22Rv1 (cell line): ENCODE measurements at regions not wholly inside any gene's neighbourhood (a gene's known extent, or its start where the extent isn't known, plus 50 kb on each side); places are given as distances from the start of the nearest gene placed in this dataset.

Source experiments
- ZFX ChIP-seq: fragments of 450-650 bp; IDR thresholded peaks from 2 replicates; pipeline ENCODE4 v1.6.1; 2017; ENCODE audit warnings: antibody characterized with exemption, borderline replicate concordance
- TF ChIP-seq, protein P1 (sequence below): fragments of 450-650 bp; IDR thresholded peaks from 2 replicates; pipeline ENCODE4 v1.5.1; 2017; ENCODE audit warnings: mild to moderate bottlenecking

DNA sequence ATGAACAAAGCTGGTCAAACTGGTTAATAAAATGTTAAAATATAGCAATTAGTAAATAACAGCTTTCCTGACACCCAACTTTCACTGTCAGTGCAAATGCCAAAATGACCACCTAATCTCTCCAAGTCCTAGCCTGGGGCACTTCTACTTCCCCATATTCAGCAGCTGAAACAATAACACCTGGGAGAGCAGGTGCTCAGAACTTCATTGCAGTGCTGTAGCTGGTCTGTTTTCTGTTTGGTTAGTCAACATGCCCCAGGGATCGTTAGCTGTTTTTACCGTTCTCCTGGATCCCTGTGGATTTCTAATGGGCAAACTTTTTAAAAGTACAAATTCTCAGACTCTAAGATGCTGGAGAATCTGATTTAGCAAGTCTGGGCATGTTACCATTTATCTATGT, 759.7 kb downstream of the GALC start:
- no peak for TF ChIP-seq ZFX
- TF ChIP-seq, protein P1, sequence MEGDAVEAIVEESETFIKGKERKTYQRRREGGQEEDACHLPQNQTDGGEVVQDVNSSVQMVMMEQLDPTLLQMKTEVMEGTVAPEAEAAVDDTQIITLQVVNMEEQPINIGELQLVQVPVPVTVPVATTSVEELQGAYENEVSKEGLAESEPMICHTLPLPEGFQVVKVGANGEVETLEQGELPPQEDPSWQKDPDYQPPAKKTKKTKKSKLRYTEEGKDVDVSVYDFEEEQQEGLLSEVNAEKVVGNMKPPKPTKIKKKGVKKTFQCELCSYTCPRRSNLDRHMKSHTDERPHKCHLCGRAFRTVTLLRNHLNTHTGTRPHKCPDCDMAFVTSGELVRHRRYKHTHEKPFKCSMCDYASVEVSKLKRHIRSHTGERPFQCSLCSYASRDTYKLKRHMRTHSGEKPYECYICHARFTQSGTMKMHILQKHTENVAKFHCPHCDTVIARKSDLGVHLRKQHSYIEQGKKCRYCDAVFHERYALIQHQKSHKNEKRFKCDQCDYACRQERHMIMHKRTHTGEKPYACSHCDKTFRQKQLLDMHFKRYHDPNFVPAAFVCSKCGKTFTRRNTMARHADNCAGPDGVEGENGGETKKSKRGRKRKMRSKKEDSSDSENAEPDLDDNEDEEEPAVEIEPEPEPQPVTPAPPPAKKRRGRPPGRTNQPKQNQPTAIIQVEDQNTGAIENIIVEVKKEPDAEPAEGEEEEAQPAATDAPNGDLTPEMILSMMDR, result no peak
